K562 (cell line): ENCODE measurements at regions not wholly inside any gene's neighbourhood (a gene's known extent, or its start where the extent isn't known, plus 50 kb on each side); places are given as distances from the start of the nearest gene placed in this dataset.

Experiments
- EP300 ChIP-seq: IDR thresholded peaks from 2 replicates; pipeline ENCODE4 v1.6.1; 2012; ENCODE audit warnings: low read length, improper control_type of control experiment
- JUN ChIP-seq, 2 experiments: sonication (generic) in 1 of 2; formaldehyde crosslinking in 1 of 2; IDR thresholded peaks; 2 replicates each; pipeline versions ENCODE4 v1.6.1 to v1.8.0; 2012 to 2022; ENCODE audit warnings: borderline replicate concordance in 2 of 2, mild to moderate bottlenecking in 2 of 2, improper control_type of control experiment in 1 of 2, low read depth in 1 of 2, low read length in 1 of 2, missing genetic modification reagents in 1 of 2
- POLR2A ChIP-seq: fragments of 450-650 bp; conservative IDR thresholded peaks from 2 replicates; pipeline ENCODE4 v1.6.1; 2016
- RAD21 ChIP-seq, 2 experiments: fragments of 250-450 bp in 1 of 2; fragments of 450-650 bp in 1 of 2; sonication (Bioruptor Pico) in 1 of 2; formaldehyde crosslinking in 1 of 2; IDR thresholded peaks in 1 of 2; conservative IDR thresholded peaks in 1 of 2; 2 replicates each; pipeline versions ENCODE4 v1.4.0 to v1.8.0; 2020 to 2022; ENCODE audit warnings: mild to moderate bottlenecking in 2 of 2, moderate library complexity in 1 of 2
- ZBTB8A ChIP-seq: fragments of 450-650 bp; IDR thresholded peaks from 2 replicates; pipeline ENCODE4 v1.6.1; 2018; ENCODE audit warnings: mild to moderate bottlenecking, moderate library complexity; ENCODE audit not compliant: partially characterized antibody
- ZC3H8 ChIP-seq: fragments of 450-650 bp; IDR thresholded peaks from 2 replicates; pipeline ENCODE4 v1.6.1; 2017
- TF ChIP-seq, protein P1 (sequence below), 3 experiments: IDR thresholded peaks in 2 of 3; conservative IDR thresholded peaks in 1 of 3; 2 replicates each; pipeline ENCODE4 v1.5.1; 2011 to 2012; ENCODE audit warnings: low read length in 3 of 3, mild to moderate bottlenecking in 3 of 3, control low read depth in 2 of 3, improper control_type of control experiment in 1 of 3, inconsistent platforms in 1 of 3, low read depth in 1 of 3, mixed read lengths in 1 of 3, moderate library complexity in 1 of 3; ENCODE audit not compliant: insufficient read depth in 2 of 3

DNA sequence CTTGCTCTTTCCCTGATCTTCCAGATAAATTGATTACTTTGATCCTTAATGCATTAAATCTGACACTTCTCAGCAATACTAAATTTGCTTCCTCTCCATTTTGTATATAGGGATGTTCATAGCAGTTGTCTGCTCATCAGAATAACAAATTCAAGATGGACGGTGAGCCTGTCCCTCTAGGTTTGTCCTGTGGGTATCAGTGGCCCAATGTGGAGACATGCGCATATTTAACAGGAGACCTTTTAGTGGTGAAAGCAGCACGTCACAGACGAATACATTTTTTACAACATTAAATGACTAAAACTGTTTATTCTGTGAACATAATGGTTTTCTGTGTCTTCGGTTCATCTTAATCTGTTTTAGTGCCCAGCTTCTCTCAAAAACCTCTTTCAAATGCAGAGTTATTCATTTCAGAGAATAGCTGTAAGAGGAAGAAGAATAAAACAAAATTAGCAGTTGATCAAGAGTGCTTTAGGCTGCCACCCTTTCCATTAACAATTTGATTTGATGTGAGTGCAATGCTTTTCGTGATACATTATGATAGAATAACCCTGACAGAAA lies 1970.4 kb upstream of the WWC1 start:
- TF ChIP-seq, protein P1, sequence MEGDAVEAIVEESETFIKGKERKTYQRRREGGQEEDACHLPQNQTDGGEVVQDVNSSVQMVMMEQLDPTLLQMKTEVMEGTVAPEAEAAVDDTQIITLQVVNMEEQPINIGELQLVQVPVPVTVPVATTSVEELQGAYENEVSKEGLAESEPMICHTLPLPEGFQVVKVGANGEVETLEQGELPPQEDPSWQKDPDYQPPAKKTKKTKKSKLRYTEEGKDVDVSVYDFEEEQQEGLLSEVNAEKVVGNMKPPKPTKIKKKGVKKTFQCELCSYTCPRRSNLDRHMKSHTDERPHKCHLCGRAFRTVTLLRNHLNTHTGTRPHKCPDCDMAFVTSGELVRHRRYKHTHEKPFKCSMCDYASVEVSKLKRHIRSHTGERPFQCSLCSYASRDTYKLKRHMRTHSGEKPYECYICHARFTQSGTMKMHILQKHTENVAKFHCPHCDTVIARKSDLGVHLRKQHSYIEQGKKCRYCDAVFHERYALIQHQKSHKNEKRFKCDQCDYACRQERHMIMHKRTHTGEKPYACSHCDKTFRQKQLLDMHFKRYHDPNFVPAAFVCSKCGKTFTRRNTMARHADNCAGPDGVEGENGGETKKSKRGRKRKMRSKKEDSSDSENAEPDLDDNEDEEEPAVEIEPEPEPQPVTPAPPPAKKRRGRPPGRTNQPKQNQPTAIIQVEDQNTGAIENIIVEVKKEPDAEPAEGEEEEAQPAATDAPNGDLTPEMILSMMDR (IDR thresholded peaks at IDR 0.05 in 2 of 3, conservative IDR thresholded peaks at IDR 0.05 in 1 of 3; ENCODE audit: insufficient read depth in 2 of 3, low read depth in 1 of 3, low read length in 3 of 3), result no peak
- TF ChIP-seq JUN (IDR thresholded peaks at IDR 0.05; ENCODE audit: borderline replicate concordance, low read depth, low read length) (no peak), JUN (CRISPR knock-in tag; IDR thresholded peaks at IDR 0.05; ENCODE audit: borderline replicate concordance) (no peak), POLR2A (no peak), ZC3H8 (no peak), RAD21 (CRISPR knock-in tag; conservative IDR thresholded peaks at IDR 0.05 in 1 of 2, IDR thresholded peaks at IDR 0.05 in 1 of 2) (no peak), ZBTB8A (no peak), EP300 (no peak)
